GM12873 (cell line): ENCODE measurements at regions not wholly inside any gene's neighbourhood (a gene's known extent, or its start where the extent isn't known, plus 50 kb on each side); places are given as distances from the start of the nearest gene placed in this dataset.

Source experiments
- CTCF ChIP-seq: IDR thresholded peaks from 2 replicates; pipeline ENCODE4 v1.5.1; 2012; ENCODE audit warnings: low read depth, mild to moderate bottlenecking, moderate library complexity, low read length, control low read depth; ENCODE audit not compliant: insufficient read depth; ENCODE audit errors: missing control alignments

DNA sequence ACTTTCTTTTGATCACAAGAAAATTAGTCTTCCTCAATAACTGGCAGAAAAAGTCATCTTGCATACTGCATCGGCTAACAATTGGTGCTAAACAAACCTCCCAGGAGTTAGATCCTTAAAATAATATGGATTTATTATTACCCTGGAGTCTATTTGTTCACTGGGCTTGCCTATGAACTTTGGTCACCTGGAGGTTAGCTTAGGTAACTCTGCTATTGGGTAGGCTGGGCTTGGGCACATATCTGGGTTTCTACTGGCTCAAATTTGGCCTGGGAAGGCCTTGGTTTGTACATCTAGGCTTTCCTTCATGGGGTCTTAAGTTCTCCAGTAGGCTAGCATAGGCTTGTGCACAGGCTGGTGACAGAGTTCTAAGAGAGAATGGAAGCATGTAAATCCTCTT lies 279.9 kb downstream of the RASEF start:
- no peak for TF ChIP-seq CTCF

DNA sequence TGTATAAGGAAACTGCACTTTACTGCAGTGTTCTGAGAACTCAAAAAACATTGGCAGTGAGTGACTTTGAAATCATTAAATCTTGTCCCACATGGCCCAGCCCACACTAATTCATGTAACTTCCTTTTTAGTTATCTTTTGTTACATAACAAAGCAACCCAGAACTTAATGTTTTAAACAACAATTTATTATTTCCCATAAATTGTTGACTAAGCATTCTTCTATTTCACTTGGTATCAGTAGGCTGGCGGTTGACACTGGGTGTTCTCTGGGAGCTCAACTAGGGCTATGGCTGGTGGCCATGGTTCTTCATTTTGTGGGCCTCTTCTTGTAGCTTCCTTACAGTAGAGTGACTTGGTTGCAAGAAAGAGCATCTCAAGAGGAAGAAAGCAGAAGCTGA lies 278.4 kb downstream of the RASEF start:
- TF ChIP-seq CTCF, result no peak

DNA sequence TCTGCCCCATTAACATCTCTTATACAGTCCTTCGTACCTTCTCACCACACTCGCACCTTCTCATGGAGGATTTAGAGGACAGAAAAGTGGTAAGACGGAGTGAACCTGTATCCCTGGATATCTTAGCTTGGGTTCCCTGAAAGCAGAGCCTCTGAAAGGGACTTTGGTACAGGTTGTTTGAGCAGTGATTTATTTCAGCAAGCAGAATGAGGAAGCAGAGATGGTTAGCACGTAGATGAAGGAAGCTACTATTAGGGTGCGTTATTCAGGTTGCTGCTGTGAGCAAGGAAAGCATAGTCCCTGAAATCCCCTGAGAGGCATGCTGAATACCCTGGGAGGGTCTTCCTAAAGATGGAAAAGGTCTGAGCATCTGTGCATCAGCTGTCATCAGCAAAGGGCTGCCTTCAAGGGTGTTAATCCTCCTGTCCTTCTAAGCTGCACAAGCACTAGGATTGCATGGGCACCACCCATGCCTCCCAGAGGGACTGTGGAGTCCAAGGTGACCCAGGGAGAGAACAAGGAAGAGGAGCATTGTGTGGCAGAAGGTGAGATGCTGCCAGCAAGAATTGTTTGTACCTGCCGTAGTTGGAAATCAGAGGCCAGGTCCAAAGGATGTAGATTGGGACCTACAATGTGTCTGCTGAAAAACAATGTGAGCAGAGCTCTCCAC lies 273.7 kb downstream of the RASEF start:
- TF ChIP-seq CTCF, result no peak

GRCh38 chr9:82790875-82791274 lies 272.1 kb downstream of the RASEF start:
- no peak for TF ChIP-seq CTCF

DNA sequence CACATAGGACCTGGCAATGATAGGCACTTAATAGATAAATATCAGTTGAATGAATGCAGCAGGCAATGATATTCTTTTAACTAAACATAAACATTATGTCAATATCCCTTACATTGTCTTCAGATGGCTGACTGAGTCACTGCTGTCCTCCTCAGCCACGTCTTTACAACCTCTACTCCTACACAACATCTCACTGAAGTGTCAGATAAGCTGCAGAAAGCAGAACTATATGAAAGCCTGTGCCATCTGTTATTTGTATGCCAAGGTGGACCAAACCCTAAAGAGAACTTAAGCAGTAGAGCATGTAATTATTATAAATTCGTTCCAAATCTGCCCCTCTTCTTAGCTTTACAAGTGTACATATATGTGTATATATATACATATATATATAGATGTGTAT lies 271.2 kb downstream of the RASEF start:
- no peak for TF ChIP-seq CTCF

GRCh38 chr9:82797534-82797933 lies 265.4 kb downstream of the RASEF start:
- no peak for TF ChIP-seq CTCF

DNA sequence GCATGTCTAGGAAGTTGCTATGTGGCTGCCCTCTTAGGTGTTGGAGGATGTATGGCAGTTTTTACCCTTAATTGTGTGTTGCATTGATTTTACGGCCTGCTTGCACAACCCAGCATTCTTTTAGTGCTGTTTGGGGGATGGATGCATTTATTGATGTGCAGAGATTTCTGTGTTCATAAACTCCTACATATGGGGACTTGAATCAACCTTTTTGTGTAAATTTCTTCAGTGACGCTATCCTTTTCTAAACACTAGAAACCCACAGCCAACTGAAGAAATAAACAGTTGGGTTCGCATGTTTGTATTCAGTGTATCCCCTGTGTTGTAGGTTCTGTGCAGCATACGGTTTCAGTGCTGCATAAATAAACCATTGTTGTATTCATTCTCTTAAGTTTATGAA lies 263.7 kb downstream of the RASEF start:
- no peak for TF ChIP-seq CTCF

- TF ChIP-seq CTCF, result no peak
These were observed 257.9 kb downstream of the RASEF start for GRCh38 chr9:82805027-82805426.
